ENCODE measurements at regions not wholly inside any gene's neighbourhood (a gene's known extent, or its start where the extent isn't known, plus 50 kb on each side); places are given as distances from the start of the nearest gene placed in this dataset.

DNA sequence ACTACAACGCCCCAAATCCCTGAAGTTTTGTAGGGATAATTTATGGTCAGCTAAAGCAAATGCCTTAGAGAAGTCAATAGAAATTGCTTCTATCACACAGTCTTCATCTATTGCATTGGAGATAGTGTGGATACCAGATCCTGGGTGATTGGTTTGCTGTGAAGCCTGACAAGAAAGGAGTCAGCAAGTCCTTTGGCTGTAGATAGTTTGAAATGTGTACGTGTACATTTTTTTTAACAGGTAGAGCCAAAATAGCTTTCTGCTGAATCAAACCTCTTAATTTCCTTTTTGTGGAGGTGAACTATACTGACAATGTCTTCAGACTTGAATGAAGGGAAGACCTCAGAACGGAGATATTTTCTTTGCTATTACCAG, 312.3 kb downstream of the ZBBX start:
- TF ChIP-seq POLR2A (IDR thresholded peaks at IDR 0.05) = no peak
- TF ChIP-seq, protein P1, sequence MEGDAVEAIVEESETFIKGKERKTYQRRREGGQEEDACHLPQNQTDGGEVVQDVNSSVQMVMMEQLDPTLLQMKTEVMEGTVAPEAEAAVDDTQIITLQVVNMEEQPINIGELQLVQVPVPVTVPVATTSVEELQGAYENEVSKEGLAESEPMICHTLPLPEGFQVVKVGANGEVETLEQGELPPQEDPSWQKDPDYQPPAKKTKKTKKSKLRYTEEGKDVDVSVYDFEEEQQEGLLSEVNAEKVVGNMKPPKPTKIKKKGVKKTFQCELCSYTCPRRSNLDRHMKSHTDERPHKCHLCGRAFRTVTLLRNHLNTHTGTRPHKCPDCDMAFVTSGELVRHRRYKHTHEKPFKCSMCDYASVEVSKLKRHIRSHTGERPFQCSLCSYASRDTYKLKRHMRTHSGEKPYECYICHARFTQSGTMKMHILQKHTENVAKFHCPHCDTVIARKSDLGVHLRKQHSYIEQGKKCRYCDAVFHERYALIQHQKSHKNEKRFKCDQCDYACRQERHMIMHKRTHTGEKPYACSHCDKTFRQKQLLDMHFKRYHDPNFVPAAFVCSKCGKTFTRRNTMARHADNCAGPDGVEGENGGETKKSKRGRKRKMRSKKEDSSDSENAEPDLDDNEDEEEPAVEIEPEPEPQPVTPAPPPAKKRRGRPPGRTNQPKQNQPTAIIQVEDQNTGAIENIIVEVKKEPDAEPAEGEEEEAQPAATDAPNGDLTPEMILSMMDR (IDR thresholded peaks at IDR 0.05) = no peak
- TF ChIP-seq EP300 (IDR thresholded peaks at IDR 0.05) = no peak

All from gastroesophageal sphincter (tissue), 3 donors.